ENCODE measurements at regions not wholly inside any gene's neighbourhood (a gene's known extent, or its start where the extent isn't known, plus 50 kb on each side); places are given as distances from the start of the nearest gene placed in this dataset.

- DNase-seq: no peak
These were observed 561.7 kb upstream of the POM121L12 start for GRCh38 chr7:52473756-52474155.

GRCh38 chr7:52472006-52472620, 563.3 kb upstream of the POM121L12 start:
- DNase-seq: no peak

- DNase-seq: no peak
These were observed 570.2 kb upstream of the POM121L12 start for GRCh38 chr7:52465216-52465615.

- no peak for DNase-seq
These were observed 572.1 kb upstream of the POM121L12 start for GRCh38 chr7:52463341-52463740.

- DNase-seq: no peak
These were observed 573.0 kb upstream of the POM121L12 start for GRCh38 chr7:52462474-52462873.

- DNase-seq: no peak
These were observed 579.9 kb upstream of the POM121L12 start for GRCh38 chr7:52455571-52455970.

GRCh38 chr7:52450816-52451215, 584.6 kb upstream of the POM121L12 start:
- no peak for DNase-seq

- DNase-seq: no peak
These were observed 587.8 kb upstream of the POM121L12 start for GRCh38 chr7:52447581-52448180.

GRCh38 chr7:52436278-52436677, 599.2 kb upstream of the POM121L12 start:
- no peak for DNase-seq

GRCh38 chr7:52431082-52431815, 604.2 kb upstream of the POM121L12 start:
- DNase-seq: no peak

GRCh38 chr7:52423251-52423650, 612.2 kb upstream of the POM121L12 start:
- no peak for DNase-seq

GRCh38 chr7:52413051-52413450, 622.4 kb upstream of the POM121L12 start:
- DNase-seq: no peak

GRCh38 chr7:52410032-52410431, 625.4 kb upstream of the POM121L12 start:
- DNase-seq: no peak

GRCh38 chr7:52406808-52407207, 628.6 kb upstream of the POM121L12 start:
- no peak for DNase-seq

GRCh38 chr7:52382731-52383130, 652.7 kb upstream of the POM121L12 start:
- DNase-seq: no peak

- no peak for DNase-seq
These were observed 665.5 kb upstream of the POM121L12 start for GRCh38 chr7:52369922-52370321.

GRCh38 chr7:52365349-52365748, 670.1 kb upstream of the POM121L12 start:
- no peak for DNase-seq

GRCh38 chr7:52362521-52362920, 672.9 kb upstream of the POM121L12 start:
- DNase-seq: no peak

GRCh38 chr7:52360541-52360940, 674.9 kb upstream of the POM121L12 start:
- DNase-seq: no peak

- DNase-seq: no peak
These were observed 680.4 kb upstream of the POM121L12 start for GRCh38 chr7:52355053-52355452.

- no peak for DNase-seq
These were observed 683.1 kb upstream of the POM121L12 start for GRCh38 chr7:52352013-52352981.

GRCh38 chr7:52344015-52344414, 691.4 kb upstream of the POM121L12 start:
- DNase-seq: no peak

GRCh38 chr7:52340067-52340466, 695.4 kb upstream of the POM121L12 start:
- no peak for DNase-seq

Measured in effector CD4-positive, alpha-beta T cell (primary cell).